ENCODE measurements at regions not wholly inside any gene's neighbourhood (a gene's known extent, or its start where the extent isn't known, plus 50 kb on each side); places are given as distances from the start of the nearest gene placed in this dataset.
"Not testable (repeated sequence)": the region's sequence is repeated elsewhere in the genome, so short reads cannot be mapped to it uniquely, and the experiment has no call there.

DNA sequence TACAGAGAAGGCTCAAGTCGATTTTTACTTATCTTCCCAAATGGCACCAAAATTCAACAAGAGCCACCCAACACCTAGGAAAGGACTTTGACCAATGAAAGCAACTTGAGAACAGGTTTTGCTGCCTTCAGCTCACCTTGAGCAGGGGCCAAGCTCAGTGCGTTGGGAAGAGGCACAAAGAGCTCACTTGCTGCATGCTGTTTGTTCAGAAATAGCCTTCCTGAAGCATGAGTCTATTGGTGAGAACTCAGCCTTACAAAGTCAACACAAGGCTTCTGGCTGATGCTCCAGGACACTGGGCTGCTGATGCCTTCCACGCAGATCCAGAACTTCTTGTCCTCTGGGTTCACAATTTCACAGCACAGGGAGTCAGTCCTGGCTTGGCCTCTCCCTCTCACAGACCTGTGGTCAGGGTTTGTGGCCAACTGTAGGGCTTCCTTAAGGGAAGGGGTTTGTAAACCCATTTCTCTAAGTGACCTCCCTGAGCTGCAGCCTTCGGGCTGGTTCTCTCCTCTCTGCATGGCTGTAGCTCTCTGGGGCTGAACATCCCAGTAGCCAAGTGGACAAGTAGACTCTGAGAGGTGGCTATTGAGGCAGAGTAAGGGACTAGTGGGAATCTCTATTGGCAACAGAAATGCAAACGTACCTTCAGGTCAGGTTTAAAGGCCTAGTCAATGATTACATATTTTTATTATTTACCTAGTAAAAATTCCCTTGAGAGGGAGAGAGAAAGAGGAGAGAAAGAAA is 124.7 kb upstream of the GATA6 start:
- DNase-seq: no peak

DNA sequence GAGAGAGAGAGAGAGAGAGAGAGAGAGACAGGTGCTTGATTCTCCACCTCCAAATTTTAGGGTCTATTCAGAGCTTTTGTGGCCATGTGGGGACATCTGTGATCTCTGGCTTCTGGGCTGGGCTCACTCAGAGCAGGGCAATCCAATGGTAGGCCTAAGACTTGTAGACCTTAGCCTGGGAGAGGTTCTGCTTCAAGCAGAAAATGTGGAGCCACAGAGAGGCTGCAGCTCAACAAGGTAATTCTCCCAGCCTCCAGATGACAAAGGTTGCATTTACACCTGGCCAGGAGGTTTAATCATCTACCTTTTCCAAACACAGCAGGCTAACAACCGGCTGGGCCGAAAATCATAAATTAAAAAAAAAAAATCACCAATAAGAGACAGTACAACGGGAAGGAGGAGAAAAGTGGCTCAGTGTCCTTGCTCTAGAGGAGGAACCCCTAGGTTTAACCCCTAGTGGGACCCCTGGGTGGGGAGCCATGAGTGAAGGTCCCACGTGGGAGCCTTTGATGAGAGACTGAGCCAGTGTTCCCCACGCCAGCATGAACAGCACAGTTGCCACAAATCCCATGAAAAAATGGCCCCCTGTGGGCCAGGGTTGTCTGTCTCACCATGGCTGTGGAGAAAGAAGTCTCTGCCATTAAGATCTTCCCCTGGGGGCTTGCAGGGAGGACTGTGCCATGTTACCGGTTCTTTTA is 124.0 kb upstream of the GATA6 start:
- no peak for DNase-seq

DNA sequence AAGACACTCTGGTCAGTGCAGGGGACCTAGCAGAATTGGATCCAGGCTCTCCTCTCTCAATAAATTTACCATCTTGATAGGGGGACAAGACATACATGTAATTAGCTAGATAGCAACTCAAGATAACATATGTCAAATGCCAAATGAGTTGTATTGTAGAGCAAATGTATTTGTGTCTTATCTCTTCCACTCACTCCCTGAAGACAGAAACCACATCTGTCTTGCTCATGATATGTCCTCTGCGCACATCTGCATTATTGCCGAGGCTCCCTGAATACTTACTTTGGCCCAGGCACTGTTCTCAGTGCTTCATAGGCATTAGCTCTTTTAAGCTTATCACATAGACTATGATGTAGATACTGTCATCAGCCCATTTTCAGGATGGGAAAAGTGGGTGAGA is 122.9 kb upstream of the GATA6 start:
- no peak for DNase-seq

DNA sequence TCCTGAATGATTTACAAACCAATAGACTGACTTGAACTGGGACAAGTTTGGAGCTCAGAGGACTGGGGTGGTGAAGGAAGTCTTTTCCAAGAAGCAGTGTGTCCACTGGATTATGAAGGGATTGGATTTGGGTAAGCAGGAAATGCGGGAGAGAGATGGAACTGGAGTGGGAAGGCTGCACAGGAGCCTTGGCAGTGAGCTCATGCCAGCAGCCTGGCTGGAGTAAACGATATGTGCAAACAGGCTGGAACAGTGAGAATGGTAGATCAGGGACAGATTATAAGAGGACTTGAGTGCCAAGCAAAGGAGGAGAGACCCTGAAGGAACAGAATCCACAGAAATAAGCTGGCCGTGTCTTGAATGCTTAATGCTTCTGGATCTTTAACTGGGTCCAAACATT is 121.9 kb upstream of the GATA6 start:
- DNase-seq: no peak

DNA sequence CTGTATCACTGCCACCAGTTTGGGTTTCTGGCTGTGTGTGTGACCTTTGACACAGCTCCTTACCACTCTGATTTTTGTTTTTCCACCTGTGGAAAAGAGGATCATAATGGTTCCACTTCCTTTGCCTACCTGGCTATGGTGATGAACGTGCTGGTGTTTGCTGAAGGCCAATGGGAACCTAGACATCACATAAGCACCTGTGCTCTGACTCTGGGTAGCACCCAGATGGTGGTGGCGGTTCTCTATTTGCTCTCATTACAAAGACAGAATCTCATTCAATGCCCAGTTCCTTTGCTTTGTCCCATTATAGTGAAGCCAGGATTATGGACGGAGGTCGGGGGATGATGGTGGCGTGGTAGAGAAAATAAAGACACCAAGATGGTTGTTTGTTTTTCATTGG is 121.2 kb upstream of the GATA6 start:
- no peak for DNase-seq

DNA sequence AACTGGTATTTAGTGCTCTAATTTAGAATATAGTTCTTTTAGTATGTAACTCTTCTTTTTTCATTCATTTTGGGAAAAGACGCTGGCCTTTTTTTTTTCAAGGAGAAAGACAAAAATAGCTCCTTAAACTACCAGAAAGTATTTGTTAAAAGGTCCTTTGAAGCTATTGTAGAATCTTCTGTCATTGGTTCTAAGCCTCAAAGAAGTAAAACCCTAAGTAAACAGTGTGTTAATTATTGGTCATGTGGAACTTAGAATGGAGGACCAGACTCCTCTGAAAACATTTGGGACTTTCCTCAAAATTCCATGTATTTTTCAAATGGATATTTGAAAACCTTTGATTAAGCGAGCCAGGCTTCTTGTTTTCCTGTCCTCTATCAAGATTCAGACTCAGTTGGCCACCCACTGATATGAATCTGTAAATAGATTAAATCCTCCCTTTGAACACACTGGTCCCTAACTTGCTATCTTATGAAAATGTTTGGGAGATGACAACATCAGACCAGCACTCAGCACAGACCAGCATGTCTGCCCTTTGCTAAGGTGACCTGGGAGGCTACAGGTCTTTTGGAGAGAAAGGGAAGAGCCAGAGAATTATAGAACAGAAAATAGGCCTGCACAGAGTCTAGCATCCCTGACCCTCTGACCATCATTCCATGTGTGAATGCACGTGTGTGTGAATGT is 120.3 kb upstream of the GATA6 start:
- DNase-seq: no peak

- DNase-seq: no peak
Observed at GRCh38 chr18:22052405-22053105, 116.8 kb upstream of the GATA6 start.

GRCh38 chr18:22055466-22056238 is 113.7 kb upstream of the GATA6 start:
- DNase-seq: no peak

GRCh38 chr18:22056950-22057349 is 112.4 kb upstream of the GATA6 start:
- no peak for DNase-seq

DNA sequence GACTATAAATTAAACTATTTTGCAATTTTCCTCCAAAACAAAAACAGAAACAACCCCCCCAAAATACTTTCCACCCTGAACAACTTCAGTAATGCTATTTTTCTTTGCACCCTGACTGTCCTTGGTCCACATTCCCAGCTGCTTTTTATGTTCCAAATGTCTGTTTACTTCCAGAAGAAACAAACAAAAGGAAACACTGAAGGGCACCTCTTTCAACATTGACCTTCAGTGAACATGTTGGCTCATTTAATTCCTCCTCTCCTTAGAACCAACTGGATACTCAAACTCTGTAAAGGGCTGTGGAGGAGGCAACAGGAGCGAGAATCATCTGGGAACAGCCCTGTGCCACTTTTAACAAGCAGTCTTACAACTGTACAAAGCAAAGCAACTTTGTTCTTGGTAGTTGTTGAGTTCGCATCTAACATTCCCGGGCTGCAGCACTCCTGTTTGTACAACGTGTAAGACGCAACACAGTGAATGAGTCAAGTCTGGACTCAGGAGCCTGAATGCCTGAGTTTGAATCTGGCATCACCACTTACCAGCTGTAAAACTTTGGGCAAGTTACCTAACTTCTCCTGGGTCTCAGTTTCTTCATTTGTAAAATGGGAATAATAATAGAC is 111.4 kb upstream of the GATA6 start:
- no peak for DNase-seq

DNA sequence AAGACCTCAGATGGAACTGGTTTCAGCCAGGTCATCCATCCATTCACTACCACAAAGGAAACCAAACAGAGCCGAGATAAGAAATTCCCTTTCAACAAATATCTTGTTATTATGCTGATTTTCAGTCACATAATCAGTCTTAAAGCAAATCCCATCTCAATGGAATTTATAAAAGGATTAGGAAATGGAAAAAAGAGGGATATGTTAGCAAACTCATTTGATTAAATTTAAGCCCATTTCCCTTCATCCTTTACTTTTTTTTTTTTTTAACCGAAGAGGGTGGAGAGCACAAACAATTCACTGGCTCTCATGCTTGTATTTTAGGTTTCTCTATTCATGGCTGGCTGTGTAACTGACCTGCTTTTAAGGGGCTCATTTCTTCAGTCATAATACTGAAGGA is 109.0 kb upstream of the GATA6 start:
- DNase-seq: no peak

DNA sequence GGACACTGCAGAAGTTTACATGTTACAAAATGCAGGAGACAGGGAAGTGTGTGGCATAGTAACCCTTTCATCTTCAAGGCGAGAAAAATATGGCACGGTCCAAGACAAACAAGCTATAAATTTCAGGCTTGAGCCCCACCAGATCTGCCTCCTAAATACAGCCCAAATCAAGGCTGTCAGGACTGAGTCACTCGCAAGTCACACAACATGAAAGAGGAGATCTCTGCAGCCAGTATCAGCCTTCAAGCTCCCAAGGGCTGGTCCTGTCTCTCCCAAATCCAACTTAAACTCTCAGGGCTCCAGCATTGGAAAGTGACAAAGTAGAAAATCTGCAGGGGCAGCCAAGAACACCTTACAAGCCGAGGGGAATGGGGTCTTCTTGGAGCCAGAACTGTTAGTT is 106.3 kb upstream of the GATA6 start:
- DNase-seq: no peak

GRCh38 chr18:22063672-22064071 is 105.7 kb upstream of the GATA6 start:
- no peak for DNase-seq

- DNase-seq: no peak
Observed at GRCh38 chr18:22064581-22064980, 104.8 kb upstream of the GATA6 start.

DNA sequence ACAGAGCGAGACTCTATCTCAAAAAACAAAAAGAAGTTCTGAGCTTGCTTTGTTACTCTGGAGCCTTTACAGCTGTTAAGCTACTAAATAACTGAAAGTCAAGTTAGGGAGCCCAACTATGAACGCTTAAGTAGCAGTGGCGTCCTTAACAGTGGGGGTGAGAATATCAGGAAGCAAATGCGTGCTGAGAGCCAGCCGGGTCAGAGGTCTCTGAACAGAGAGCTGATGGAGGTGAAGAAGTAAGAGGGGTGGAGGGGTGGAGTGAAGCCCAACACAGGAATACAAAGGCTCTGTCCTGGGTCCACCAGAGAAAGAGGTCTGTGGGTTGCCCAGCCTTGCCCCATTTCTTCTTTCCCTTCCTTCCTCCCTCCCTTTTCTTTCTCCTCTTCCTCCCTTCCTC is 104.1 kb upstream of the GATA6 start:
- DNase-seq: no peak

DNA sequence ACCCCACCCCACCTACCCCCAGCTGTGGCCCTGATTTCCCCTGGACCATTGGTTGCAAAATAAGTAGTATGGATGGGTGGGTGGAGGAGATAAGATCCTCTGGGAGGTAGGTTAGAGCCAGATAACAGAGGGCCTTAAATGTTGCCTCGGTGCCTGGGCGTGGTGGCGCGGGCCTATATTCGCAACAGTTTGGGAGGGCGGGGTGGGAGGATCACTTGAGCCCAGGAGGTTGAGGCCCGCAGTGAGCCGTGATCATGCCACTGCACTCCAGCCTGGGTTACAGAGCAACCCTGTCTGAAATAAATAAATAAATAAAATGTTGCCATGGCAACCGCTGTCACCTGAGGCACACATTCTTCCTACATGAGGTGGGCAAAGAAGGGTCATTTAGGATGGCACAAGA is 103.3 kb upstream of the GATA6 start:
- DNase-seq: no peak

GRCh38 chr18:22067109-22067508 is 102.3 kb upstream of the GATA6 start:
- DNase-seq: no peak

GRCh38 chr18:22067682-22068081 is 101.7 kb upstream of the GATA6 start:
- DNase-seq: no peak

DNA sequence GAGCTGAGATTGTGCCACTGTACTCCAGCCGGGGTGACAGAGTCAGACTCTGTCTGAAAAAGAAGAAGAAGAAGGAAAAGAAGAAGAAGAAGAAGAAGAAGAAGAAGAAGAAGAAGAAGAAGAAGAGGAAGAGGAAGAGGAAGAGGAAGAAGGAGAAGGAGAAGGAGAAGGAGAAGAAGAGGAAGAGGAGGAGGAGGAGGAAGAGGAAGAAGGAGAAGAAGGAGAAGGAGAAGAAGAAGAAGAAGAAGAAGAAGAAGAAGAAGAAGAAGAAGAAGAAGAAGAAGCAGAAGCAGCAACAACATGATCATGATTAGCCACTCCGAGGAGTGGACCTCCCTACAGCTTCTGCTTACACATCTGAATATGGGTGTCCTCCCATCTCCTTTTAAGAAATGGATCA is 100.6 kb upstream of the GATA6 start:
- DNase-seq: not testable (repeated sequence)

- no peak for DNase-seq
Observed at GRCh38 chr18:22069916-22070315, 99.5 kb upstream of the GATA6 start.

- no peak for DNase-seq
Observed at GRCh38 chr18:22073411-22073810, 96.0 kb upstream of the GATA6 start.

All from activated CD4-positive, alpha-beta T cell treated with anti-CD3 and anti-CD28 coated beads for 1 hour (primary cell).